Activated naive CD4-positive, alpha-beta T cell treated with anti-CD3 and anti-CD28 coated beads, Interleukin-2, amount 50 U/mL, for 72 hours (primary cell): ENCODE measurements at regions not wholly inside any gene's neighbourhood (a gene's known extent, or its start where the extent isn't known, plus 50 kb on each side); places are given as distances from the start of the nearest gene placed in this dataset.

Experiments used
- ATAC-seq, 2 donors: fragments of 150-1000 bp; cut with Tn5 transposase; 2 replicates each; pipeline ENCODE4 v1.10.0; 2021; ENCODE audit warnings: mild to moderate bottlenecking in 2 of 2, moderate library complexity in 2 of 2
- DNase-seq, 2 donors: peaks; one replicate each; pipeline ENCODE4 v3.0.0; 2021 to 2022; ENCODE audit warnings: low spot score in 2 of 2
- H3K27ac Mint-ChIP-seq, 2 donors: one replicate each; pipeline ENCODE4 v1.8.0; 2022; ENCODE audit warnings: mild to moderate bottlenecking in 2 of 2, mixed read lengths in 2 of 2
- H3K36me3 Mint-ChIP-seq, 2 donors: one replicate each; pipeline ENCODE4 v1.8.0; 2022; ENCODE audit warnings: mixed read lengths in 2 of 2
- H3K9me3 Mint-ChIP-seq, 2 donors: one replicate each; pipeline ENCODE4 v1.8.0; 2022; ENCODE audit warnings: mixed read lengths in 2 of 2

- H3K9me3 Mint-ChIP-seq = no peaks in the 10 kb centered on the region
Observed at GRCh38 chr6:53744321-53744720, 50.5 kb upstream of the LRRC1 start.

GRCh38 chr6:53741034-53741823 lies 53.6 kb upstream of the LRRC1 start:
- DNase-seq = no peak
- peak; percentile 58 to 63 for ATAC-seq
- no peak overlapping the region for H3K27ac Mint-ChIP-seq
- no peaks in the 10 kb centered on the region for H3K9me3 Mint-ChIP-seq
- no peaks in the 10 kb centered on the region for H3K36me3 Mint-ChIP-seq

More at GRCh38 chr6:53744321-53744720, 50.5 kb upstream of the LRRC1 start:
- Mint-ChIP-seq H3K36me3 (no peaks in the 10 kb centered on the region), H3K27ac (no peak overlapping the region)
- no peak for ATAC-seq
- DNase-seq = no peak

- no peak for ATAC-seq
- no peak overlapping the region for H3K27ac Mint-ChIP-seq
Observed at GRCh38 chr6:53737746-53738145, 57.1 kb upstream of the LRRC1 start.

GRCh38 chr6:53735896-53736295 lies 58.9 kb upstream of the LRRC1 start:
- no peak overlapping the region for H3K27ac Mint-ChIP-seq

More at GRCh38 chr6:53737746-53738145, 57.1 kb upstream of the LRRC1 start:
- DNase-seq = no peak
- Mint-ChIP-seq H3K9me3 (no peaks in the 10 kb centered on the region), H3K36me3 (no peaks in the 10 kb centered on the region)

GRCh38 chr6:53734473-53735299 lies 60.1 kb upstream of the LRRC1 start:
- DNase-seq (no peak), ATAC-seq (peak; percentile 28 to 57)
- no peaks in the 10 kb centered on the region for H3K36me3 Mint-ChIP-seq
- H3K9me3 Mint-ChIP-seq = no peaks in the 10 kb centered on the region
- H3K27ac Mint-ChIP-seq = peak overlapping the region in 1 of 2 donors; percentile 69

More at GRCh38 chr6:53735896-53736295, 58.9 kb upstream of the LRRC1 start:
- Mint-ChIP-seq H3K36me3 (no peaks in the 10 kb centered on the region), H3K9me3 (no peaks in the 10 kb centered on the region)
- DNase-seq (no peak), ATAC-seq (no peak)

GRCh38 chr6:53731866-53732636 lies 62.8 kb upstream of the LRRC1 start:
- Mint-ChIP-seq H3K9me3 (no peaks in the 10 kb centered on the region), H3K36me3 (no peaks in the 10 kb centered on the region), H3K27ac (no peak overlapping the region)
- no peak for DNase-seq
- ATAC-seq = no peak

- Mint-ChIP-seq H3K9me3 (no peaks in the 10 kb centered on the region), H3K36me3 (no peaks in the 10 kb centered on the region), H3K27ac (no peak overlapping the region)
- ATAC-seq = no peak
- no peak for DNase-seq
Observed at GRCh38 chr6:53730767-53731166, 64.0 kb upstream of the LRRC1 start.

GRCh38 chr6:53728570-53729194 lies 63.1 kb upstream of the KLHL31 start:
- no peaks in the 10 kb centered on the region for H3K9me3 Mint-ChIP-seq
- no peaks in the 10 kb centered on the region for H3K36me3 Mint-ChIP-seq
- H3K27ac Mint-ChIP-seq = no peak overlapping the region
- peak in 1 of 2 donors; percentile 55 for DNase-seq
- peak; percentile 47 to 63 for ATAC-seq

GRCh38 chr6:53727748-53728147 lies 62.2 kb upstream of the KLHL31 start:
- H3K27ac Mint-ChIP-seq = no peak overlapping the region
- no peak for DNase-seq
- H3K36me3 Mint-ChIP-seq = no peaks in the 10 kb centered on the region
- no peaks in the 10 kb centered on the region for H3K9me3 Mint-ChIP-seq
- no peak for ATAC-seq

GRCh38 chr6:53725791-53726575 lies 60.4 kb upstream of the KLHL31 start:
- DNase-seq (peak; percentile 67 to 77), ATAC-seq (peak; percentile 81 to 86)
- Mint-ChIP-seq H3K9me3 (no peaks in the 10 kb centered on the region), H3K27ac (no peak overlapping the region), H3K36me3 (no peaks in the 10 kb centered on the region)

- no peak for ATAC-seq
- no peaks in the 10 kb centered on the region for H3K36me3 Mint-ChIP-seq
- no peak overlapping the region for H3K27ac Mint-ChIP-seq
- no peaks in the 10 kb centered on the region for H3K9me3 Mint-ChIP-seq
- DNase-seq = no peak
Observed at GRCh38 chr6:53724501-53724900, 58.9 kb upstream of the KLHL31 start.

- ATAC-seq = no peak
Observed at GRCh38 chr6:53723331-53723730, 57.8 kb upstream of the KLHL31 start.

GRCh38 chr6:53721766-53722165 lies 56.2 kb upstream of the KLHL31 start:
- no peaks in the 10 kb centered on the region for H3K36me3 Mint-ChIP-seq
- H3K9me3 Mint-ChIP-seq = no peaks in the 10 kb centered on the region
- DNase-seq (no peak), ATAC-seq (no peak)
- H3K27ac Mint-ChIP-seq = no peak overlapping the region

More at GRCh38 chr6:53723331-53723730, 57.8 kb upstream of the KLHL31 start:
- no peak for DNase-seq
- no peaks in the 10 kb centered on the region for H3K36me3 Mint-ChIP-seq
- H3K9me3 Mint-ChIP-seq = no peaks in the 10 kb centered on the region
- H3K27ac Mint-ChIP-seq = no peak overlapping the region

- peak in 1 of 2 donors; percentile 25 for DNase-seq
- H3K27ac Mint-ChIP-seq = no peak overlapping the region
- H3K9me3 Mint-ChIP-seq = no peaks in the 10 kb centered on the region
- ATAC-seq = peak; percentile 79 to 92
- no peaks in the 10 kb centered on the region for H3K36me3 Mint-ChIP-seq
Observed at GRCh38 chr6:53718597-53719460, 53.3 kb upstream of the KLHL31 start.

- Mint-ChIP-seq H3K36me3 (no peaks in the 10 kb centered on the region), H3K27ac (no peak overlapping the region), H3K9me3 (no peaks in the 10 kb centered on the region)
- ATAC-seq (peak in 1 of 2 donors; percentile 22), DNase-seq (no peak)
Observed at GRCh38 chr6:53717566-53717965, 52.0 kb upstream of the KLHL31 start.
